Vagina (tissue), 2 donors: ENCODE measurements at regions not wholly inside any gene's neighbourhood (a gene's known extent, or its start where the extent isn't known, plus 50 kb on each side); places are given as distances from the start of the nearest gene placed in this dataset.

ENCODE experiments used
- DNase-seq, 2 donors: peaks; one replicate each; pipeline ENCODE4 v3.0.0-alpha.2; 2017; ENCODE audit errors: extremely low spot score in 2 of 2
- H3K27ac ChIP-seq: fragments of 200-600 bp; sonication (generic); one replicate; pipeline ENCODE4 v1.5.1; 2019
- H3K27me3 ChIP-seq: fragments of 200-600 bp; sonication (generic); one replicate; pipeline ENCODE4 v1.5.1; 2019
- H3K36me3 ChIP-seq, 2 donors: fragments of 200-600 bp; sonication (generic); one replicate each; pipeline ENCODE4 v1.5.1; 2017 to 2019
- H3K4me1 ChIP-seq: fragments of 200-600 bp; sonication (generic); one replicate; pipeline ENCODE4 v1.5.1; 2019
- H3K4me3 ChIP-seq, 2 donors: fragments of 200-600 bp; sonication (generic); 1 replicate in 1 of 2; 2 replicates in 1 of 2; pipeline ENCODE4 v1.5.1; 2016 to 2019
- H3K9me3 ChIP-seq: fragments of 200-600 bp; sonication (generic); one replicate; pipeline ENCODE4 v1.5.1; 2019
- CTCF ChIP-seq, 3 experiments: fragments of 450-650 bp in 2 of 3; fragments of 200-600 bp in 1 of 3; sonication (generic) in 1 of 3; IDR thresholded peaks; one replicate each; pipeline ENCODE4 v1.5.1; 2017 to 2019; ENCODE audit warnings: antibody characterized with exemption in 3 of 3, mild to moderate bottlenecking in 2 of 3, moderate library complexity in 2 of 3
- POLR2A ChIP-seq, 2 donors: fragments of 450-650 bp; IDR thresholded peaks; one replicate each; pipeline ENCODE4 v1.6.1; 2017; ENCODE audit warnings: antibody characterized with exemption in 2 of 2, mild to moderate bottlenecking in 2 of 2, moderate library complexity in 2 of 2
- POLR2AphosphoS5 ChIP-seq, 2 donors: sonication (generic); formaldehyde crosslinking; IDR thresholded peaks; one replicate each; pipeline ENCODE4 v1.9.0; 2017; ENCODE audit warnings: antibody characterized with exemption in 2 of 2, mild to moderate bottlenecking in 2 of 2, low read depth in 1 of 2; ENCODE audit not compliant: insufficient read depth in 1 of 2
- intact Hi-C: fragments of 100-400 bp; cut with DNase I; formaldehyde crosslinking; loops from one replicate; pipeline ENCODE4 v1.15.1; 2023

- no peak for DNase-seq
- no peak for TF ChIP-seq POLR2A (IDR thresholded peaks at IDR 0.05)
- TF ChIP-seq CTCF (IDR thresholded peaks at IDR 0.05) = no peak
- no peak for TF ChIP-seq POLR2AphosphoS5 (IDR thresholded peaks at IDR 0.05; ENCODE audit: insufficient read depth in 1 of 2, low read depth in 1 of 2)
- Histone ChIP-seq H3K27me3 (no peaks in the 10 kb centered on the region), H3K27ac (no peak overlapping the region), H3K9me3 (no peaks in the 10 kb centered on the region), H3K4me1 (no peaks in the 10 kb centered on the region), H3K4me3 (no peak overlapping the region), H3K36me3 (no peaks in the 10 kb centered on the region)
- intact Hi-C loops = no loop called here
These were observed 502.0 kb downstream of the LIG4 start for GRCh38 chr13:107713314-107713713.

GRCh38 chr13:107712145-107712860 lies 503.0 kb downstream of the LIG4 start:
- no peak overlapping the region for H3K4me3 ChIP-seq
- H3K27me3 ChIP-seq = no peaks in the 10 kb centered on the region
- intact Hi-C loops = no loop called here
- DNase-seq = no peak
- no peaks in the 10 kb centered on the region for H3K36me3 ChIP-seq
- TF ChIP-seq POLR2AphosphoS5 (IDR thresholded peaks at IDR 0.05; ENCODE audit: insufficient read depth in 1 of 2, low read depth in 1 of 2) = no peak
- TF ChIP-seq POLR2A (IDR thresholded peaks at IDR 0.05) = no peak
- TF ChIP-seq CTCF (IDR thresholded peaks at IDR 0.05) = no peak
- H3K27ac ChIP-seq = no peak overlapping the region
- no peaks in the 10 kb centered on the region for H3K9me3 ChIP-seq
- no peaks in the 10 kb centered on the region for H3K4me1 ChIP-seq

GRCh38 chr13:107690181-107690580 lies 525.2 kb downstream of the LIG4 start:
- intact Hi-C loops = no loop called here
- H3K4me1 ChIP-seq = no peaks in the 10 kb centered on the region
- no peaks in the 10 kb centered on the region for H3K9me3 ChIP-seq
- H3K4me3 ChIP-seq = no peak overlapping the region
- no peaks in the 10 kb centered on the region for H3K36me3 ChIP-seq
- H3K27ac ChIP-seq = no peak overlapping the region
- no peaks in the 10 kb centered on the region for H3K27me3 ChIP-seq
- DNase-seq = no peak
- no peak for TF ChIP-seq POLR2A (IDR thresholded peaks at IDR 0.05)
- TF ChIP-seq POLR2AphosphoS5 (IDR thresholded peaks at IDR 0.05; ENCODE audit: insufficient read depth in 1 of 2, low read depth in 1 of 2) = no peak

- TF ChIP-seq POLR2AphosphoS5 (IDR thresholded peaks at IDR 0.05; ENCODE audit: insufficient read depth in 1 of 2, low read depth in 1 of 2) (no peak), CTCF (IDR thresholded peaks at IDR 0.05) (no peak)
- intact Hi-C loops = no loop called here
- Histone ChIP-seq H3K4me3 (no peak overlapping the region), H3K27ac (no peak overlapping the region), H3K9me3 (no peaks in the 10 kb centered on the region), H3K4me1 (no peaks in the 10 kb centered on the region), H3K36me3 (no peaks in the 10 kb centered on the region), H3K27me3 (no peaks in the 10 kb centered on the region)
- DNase-seq = no peak
These were observed 529.5 kb downstream of the LIG4 start for GRCh38 chr13:107685876-107686275.

GRCh38 chr13:107681600-107681999 lies 533.7 kb downstream of the LIG4 start:
- Histone ChIP-seq H3K4me1 (no peaks in the 10 kb centered on the region), H3K27me3 (no peaks in the 10 kb centered on the region), H3K4me3 (no peak overlapping the region), H3K9me3 (no peaks in the 10 kb centered on the region), H3K27ac (no peak overlapping the region), H3K36me3 (no peaks in the 10 kb centered on the region)
- TF ChIP-seq POLR2AphosphoS5 (IDR thresholded peaks at IDR 0.05; ENCODE audit: insufficient read depth in 1 of 2, low read depth in 1 of 2) = no peak
- no peak for TF ChIP-seq CTCF (IDR thresholded peaks at IDR 0.05)
- TF ChIP-seq POLR2A (IDR thresholded peaks at IDR 0.05) = no peak
- intact Hi-C loops = no loop called here
- no peak for DNase-seq
